PC-3 (cell line): ENCODE measurements at regions not wholly inside any gene's neighbourhood (a gene's known extent, or its start where the extent isn't known, plus 50 kb on each side); places are given as distances from the start of the nearest gene placed in this dataset.

Source experiments
- CTCF ChIP-seq: fragments of 300-600 bp; sonication (generic); conservative IDR thresholded peaks from 2 replicates; pipeline ENCODE4 v1.5.1; 2017; ENCODE audit warnings: antibody characterized with exemption, low read depth, mild to moderate bottlenecking, low read length
- EZH2 ChIP-seq: fragments of 300-600 bp; sonication (generic); IDR thresholded peaks from one replicate; pipeline ENCODE4 v1.6.1; 2017; ENCODE audit warnings: antibody characterized with exemption, mild to moderate bottlenecking, low read length; ENCODE audit not compliant: unreplicated experiment
- EZH2phosphoT487 ChIP-seq: fragments of 300-600 bp; sonication (generic); IDR thresholded peaks from 2 replicates; pipeline ENCODE4 v1.6.1; 2018; ENCODE audit warnings: mild to moderate bottlenecking, antibody characterized with exemption, low read length, borderline replicate concordance

DNA sequence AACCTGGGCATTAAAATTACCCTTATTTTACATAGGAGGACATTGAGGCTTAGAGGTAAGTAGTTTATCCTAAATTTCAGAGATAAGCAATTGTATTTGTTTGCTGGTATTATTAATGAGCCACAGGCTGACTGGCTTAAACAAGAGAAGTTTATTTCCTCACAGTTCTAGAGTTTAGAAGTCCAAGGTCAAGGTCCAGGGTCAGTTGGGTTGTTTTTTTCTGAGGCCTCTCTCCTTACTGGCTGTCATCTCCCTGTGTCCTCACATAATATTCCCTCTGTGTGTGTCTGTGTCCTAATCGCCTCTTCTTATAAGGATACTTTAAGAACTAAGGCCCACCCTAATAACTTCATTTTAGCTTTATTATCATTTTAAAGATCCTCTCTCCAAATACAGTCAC is 294.9 kb upstream of the ATP5MC3 start:
- no peak for TF ChIP-seq CTCF
- no peak for TF ChIP-seq EZH2
- no peak for TF ChIP-seq EZH2phosphoT487
